ENCODE measurements at regions not wholly inside any gene's neighbourhood (a gene's known extent, or its start where the extent isn't known, plus 50 kb on each side); places are given as distances from the start of the nearest gene placed in this dataset.

GRCh38 chr12:92570056-92570753 is 132.6 kb upstream of the PLEKHG7 start:
- no peak overlapping the region for H3K27ac ChIP-seq
- no peak for TF ChIP-seq ZFX (IDR thresholded peaks at IDR 0.05)
- TF ChIP-seq CTCF (conservative IDR thresholded peaks at IDR 0.05) = peak; percentile 72

- TF ChIP-seq ZFX (IDR thresholded peaks at IDR 0.05) = no peak
- no peak for TF ChIP-seq CTCF (conservative IDR thresholded peaks at IDR 0.05)
- no peak overlapping the region for H3K27ac ChIP-seq
Observed at GRCh38 chr12:92568691-92569090, 134.1 kb upstream of the PLEKHG7 start.

GRCh38 chr12:92566448-92567019 is 136.3 kb upstream of the PLEKHG7 start:
- no peak overlapping the region for H3K27ac ChIP-seq
- TF ChIP-seq ZFX (IDR thresholded peaks at IDR 0.05) (no peak), CTCF (conservative IDR thresholded peaks at IDR 0.05) (no peak)

- TF ChIP-seq CTCF (conservative IDR thresholded peaks at IDR 0.05) (no peak), ZFX (IDR thresholded peaks at IDR 0.05) (no peak)
- no peak overlapping the region for H3K27ac ChIP-seq
Observed at GRCh38 chr12:92563819-92564218, 139.0 kb upstream of the PLEKHG7 start.

- no peak overlapping the region for H3K27ac ChIP-seq
- TF ChIP-seq CTCF (conservative IDR thresholded peaks at IDR 0.05) (no peak), ZFX (IDR thresholded peaks at IDR 0.05) (no peak)
Observed at GRCh38 chr12:92562063-92562734, 140.6 kb upstream of the PLEKHG7 start.

- TF ChIP-seq CTCF (conservative IDR thresholded peaks at IDR 0.05) = no peak
- no peak for TF ChIP-seq ZFX (IDR thresholded peaks at IDR 0.05)
- H3K27ac ChIP-seq = no peak overlapping the region
Observed at GRCh38 chr12:92561543-92561899, 141.3 kb upstream of the PLEKHG7 start.
